WTC11 (cell line): ENCODE measurements at regions not wholly inside any gene's neighbourhood (a gene's known extent, or its start where the extent isn't known, plus 50 kb on each side); places are given as distances from the start of the nearest gene placed in this dataset.
"Not testable (repeated sequence)": the region's sequence is repeated elsewhere in the genome, so short reads cannot be mapped to it uniquely, and the experiment has no call there.

ENCODE experiments used
- ATAC-seq: fragments of 200-7000 bp; cut with Tn5 transposase; 2 replicates; pipeline ENCODE4 v1.10.0; 2021; ENCODE audit warnings: mild to moderate bottlenecking, moderate library complexity
- CTCF ChIA-PET: fragments of 300-600 bp; sonication (Branson Sonifier 250); formaldehyde crosslinking; loops from one replicate; lab custom pipeline; 2021; ENCODE audit warnings: antibody characterized with exemption; lab: Charles Lee
- POLR2A ChIA-PET: fragments of 350-600 bp; sonication (Branson Sonifier 250); formaldehyde crosslinking; loops from one replicate; lab custom pipeline; 2021; ENCODE audit warnings: antibody characterized with exemption; lab: Charles Lee
- DNase-seq: peaks from one replicate; pipeline ENCODE4 v3.0.0; 2021; ENCODE audit warnings: low spot score
- H3K27ac Mint-ChIP-seq: 2 replicates; pipeline ENCODE4 v1.8.0; 2021; ENCODE audit warnings: mixed read lengths
- H3K27me3 Mint-ChIP-seq: 2 replicates; pipeline ENCODE4 v1.8.0; 2021; ENCODE audit warnings: low read depth, mild to moderate bottlenecking, moderate library complexity, mixed read lengths
- H3K36me3 Mint-ChIP-seq: 2 replicates; pipeline ENCODE4 v1.8.0; 2021; ENCODE audit warnings: mixed read lengths
- H3K4me1 Mint-ChIP-seq: 2 replicates; pipeline ENCODE4 v1.8.0; 2022; ENCODE audit warnings: mixed read lengths
- H3K4me3 Mint-ChIP-seq: 2 replicates; pipeline ENCODE4 v1.8.0; 2021; ENCODE audit warnings: mild to moderate bottlenecking, moderate library complexity, mixed read lengths
- H3K9me3 Mint-ChIP-seq: 2 replicates; pipeline ENCODE4 v1.8.0; 2021; ENCODE audit warnings: mixed read lengths
- ATF3 ChIP-seq: sonication (generic); formaldehyde crosslinking; conservative IDR thresholded peaks from 2 replicates; pipeline ENCODE4 v1.8.1; 2022; ENCODE audit warnings: mild to moderate bottlenecking, missing genetic modification reagents
- ERG ChIP-seq: fragments of 250-450 bp; sonication (Bioruptor Pico); IDR thresholded peaks from 2 replicates; pipeline ENCODE4 v1.8.0; 2021; ENCODE audit warnings: mild to moderate bottlenecking
- FOXP1 ChIP-seq: sonication (generic); formaldehyde crosslinking; IDR thresholded peaks from 2 replicates; pipeline ENCODE4 v1.8.0; 2022; ENCODE audit warnings: missing genetic modification reagents, mild to moderate bottlenecking, moderate library complexity, borderline replicate concordance
- IRF1 ChIP-seq: sonication (generic); formaldehyde crosslinking; IDR thresholded peaks from 2 replicates; pipeline ENCODE4 v1.8.0; 2023; ENCODE audit warnings: missing genetic modification reagents
- JAZF1 ChIP-seq: fragments of 250-450 bp; sonication (Bioruptor Pico); IDR thresholded peaks from 2 replicates; pipeline ENCODE4 v1.9.0; 2021; ENCODE audit warnings: moderate library complexity, mild to moderate bottlenecking, inconsistent platforms
- MLX ChIP-seq: sonication (generic); formaldehyde crosslinking; IDR thresholded peaks from 2 replicates; pipeline ENCODE4 v1.8.1; 2023; ENCODE audit warnings: mild to moderate bottlenecking, missing genetic modification reagents, moderate library complexity
- MXD4 ChIP-seq: fragments of 250-450 bp; sonication (Bioruptor Pico); IDR thresholded peaks from 2 replicates; pipeline ENCODE4 v1.8.0; 2021; ENCODE audit warnings: mild to moderate bottlenecking, moderate library complexity, borderline replicate concordance
- PREB ChIP-seq: sonication (generic); formaldehyde crosslinking; IDR thresholded peaks from 2 replicates; pipeline ENCODE4 v1.8.1; 2022; ENCODE audit warnings: mild to moderate bottlenecking, missing genetic modification reagents, moderate library complexity, borderline replicate concordance
- PRRX2 ChIP-seq: fragments of 250-450 bp; sonication (Bioruptor Pico); IDR thresholded peaks from 2 replicates; pipeline ENCODE4 v1.8.0; 2021; ENCODE audit warnings: mild to moderate bottlenecking
- RELA ChIP-seq: sonication (generic); formaldehyde crosslinking; IDR thresholded peaks from 2 replicates; pipeline ENCODE4 v1.8.1; 2022; ENCODE audit warnings: missing genetic modification reagents, mild to moderate bottlenecking, borderline replicate concordance
- SMAD3 ChIP-seq: sonication (generic); formaldehyde crosslinking; IDR thresholded peaks from 2 replicates; pipeline ENCODE4 v1.8.0; 2022; ENCODE audit warnings: missing genetic modification reagents, mild to moderate bottlenecking, borderline replicate concordance
- TP53 ChIP-seq: sonication (generic); formaldehyde crosslinking; IDR thresholded peaks from 2 replicates; pipeline ENCODE4 v1.8.1; 2023; ENCODE audit warnings: mild to moderate bottlenecking, missing genetic modification reagents
- ZNF121 ChIP-seq: sonication (generic); formaldehyde crosslinking; IDR thresholded peaks from 2 replicates; pipeline ENCODE4 v1.8.0; 2023; ENCODE audit warnings: missing genetic modification reagents
- ZNF138 ChIP-seq: sonication (generic); formaldehyde crosslinking; conservative IDR thresholded peaks from 2 replicates; pipeline ENCODE4 v1.8.1; 2022; ENCODE audit warnings: mild to moderate bottlenecking, moderate library complexity, missing genetic modification reagents
- ZNF219 ChIP-seq: sonication (generic); formaldehyde crosslinking; IDR thresholded peaks from 2 replicates; pipeline ENCODE4 v1.8.0; 2023; ENCODE audit warnings: missing genetic modification reagents, mild to moderate bottlenecking, borderline replicate concordance
- ZNF532 ChIP-seq: fragments of 250-450 bp; sonication (Bioruptor Pico); IDR thresholded peaks from 2 replicates; pipeline ENCODE4 v1.9.0; 2021; ENCODE audit warnings: mild to moderate bottlenecking, borderline replicate concordance

GRCh38 chr13:109939180-109939579 is 152.8 kb upstream of the IRS2 start:
- DNase-seq, result no peak
- peaks cover 4% of the 10 kb centered on the region; the same call in 1 of the 2 replicates for H3K36me3 Mint-ChIP-seq
- ATAC-seq, result no peak
- CTCF ChIA-PET, result no interaction called here
- H3K9me3 Mint-ChIP-seq, result peaks cover 26% of the 10 kb centered on the region
- H3K27ac Mint-ChIP-seq, result no peak overlapping the region
- no peak overlapping the region for H3K4me3 Mint-ChIP-seq
- POLR2A ChIA-PET, result no interaction called here
- TF ChIP-seq IRF1 (no peak), MLX (CRISPR knock-in tag) (no peak)
- H3K4me1 Mint-ChIP-seq, result no peaks in the 10 kb centered on the region
- H3K27me3 Mint-ChIP-seq, result no peaks in the 10 kb centered on the region

- Mint-ChIP-seq H3K9me3 (peaks cover 19% of the 10 kb centered on the region), H3K4me3 (no peak overlapping the region), H3K27ac (no peak overlapping the region), H3K27me3 (no peaks in the 10 kb centered on the region), H3K36me3 (peaks cover 3% of the 10 kb centered on the region; the same call in 1 of the 2 replicates), H3K4me1 (peaks cover 3% of the 10 kb centered on the region; the same call in 1 of the 2 replicates)
- DNase-seq (no peak), ATAC-seq (no peak)
- TF ChIP-seq ZNF121 (CRISPR knock-in tag) (no peak), ZNF138 (CRISPR knock-in tag) (no peak), MXD4 (CRISPR knock-in tag) (no peak), PREB (CRISPR knock-in tag) (no peak), TP53 (no peak), JAZF1 (CRISPR knock-in tag) (no peak), ZNF219 (CRISPR knock-in tag) (no peak), ATF3 (CRISPR knock-in tag) (no peak), ERG (CRISPR knock-in tag) (no peak), PRRX2 (CRISPR knock-in tag) (no peak), ZNF532 (no peak), FOXP1 (CRISPR knock-in tag) (no peak), SMAD3 (CRISPR knock-in tag) (no peak), RELA (CRISPR knock-in tag) (no peak)
- ChIA-PET POLR2A (no interaction called here), CTCF (no interaction called here)
Observed at GRCh38 chr13:109938255-109938936, 152.0 kb upstream of the IRS2 start.

- H3K4me1 Mint-ChIP-seq, DNase-seq, CTCF ChIA-PET, ATAC-seq, H3K36me3 Mint-ChIP-seq, H3K4me3 Mint-ChIP-seq, H3K27ac Mint-ChIP-seq, H3K27me3 Mint-ChIP-seq, POLR2A ChIA-PET: not testable (repeated sequence)
- peaks cover 11% of the 10 kb centered on the region for H3K9me3 Mint-ChIP-seq
Observed at GRCh38 chr13:109934520-109934919, 148.1 kb upstream of the IRS2 start.
